PC-3 (cell line): ENCODE measurements at regions not wholly inside any gene's neighbourhood (a gene's known extent, or its start where the extent isn't known, plus 50 kb on each side); places are given as distances from the start of the nearest gene placed in this dataset.
A peak's percentile ranks its signal among the peaks of the same experiment; 100 is the strongest.

Experiments
- ATAC-seq: fragments of 200-7000 bp; cut with Tn5 transposase; 2 replicates; pipeline ENCODE4 v1.9.1; 2020; ENCODE audit warnings: mild to moderate bottlenecking, moderate library complexity
- BruUV-seq: library from RNA; stranded (reverse); fragments of 400-500 nt; replicated peaks from 2 replicates; lab custom pipeline; 2021; lab: Mats Ljungman, UMichigan
- CTCF ChIA-PET: fragments of 300-600 bp; sonication (Branson Sonifier 250); formaldehyde crosslinking; loops from one replicate; lab custom pipeline; 2022; ENCODE audit warnings: antibody characterized with exemption; lab: Charles Lee
- POLR2A ChIA-PET: fragments of 300-600 bp; sonication (Branson Sonifier 250); formaldehyde crosslinking; loops from one replicate; lab custom pipeline; 2022; ENCODE audit warnings: antibody characterized with exemption; ENCODE audit not compliant: unreplicated experiment; lab: Charles Lee
- DNase-seq: peaks from one replicate; pipeline ENCODE4 v3.0.0-alpha.2; 2015
- H2AFZ ChIP-seq: fragments of 300-600 bp; sonication (generic); 2 replicates; pipeline ENCODE4 v1.6.0; 2016; ENCODE audit warnings: antibody characterized with exemption, low read length
- H3F3A ChIP-seq: fragments of 300-600 bp; sonication (generic); one replicate; pipeline ENCODE4 v1.6.0; 2017; ENCODE audit warnings: antibody characterized with exemption, low read length, control low read depth, mild to moderate bottlenecking; ENCODE audit not compliant: unreplicated experiment
- H3K27ac ChIP-seq: fragments of 300-600 bp; sonication (generic); 2 replicates; pipeline ENCODE4 v1.5.1; 2016; ENCODE audit warnings: mild to moderate bottlenecking, low read length
- H3K27me3 ChIP-seq: fragments of 300-600 bp; sonication (generic); 2 replicates; pipeline ENCODE4 v1.6.1; 2016; ENCODE audit warnings: low read length, mixed read lengths
- H3K36me3 ChIP-seq: fragments of 300-600 bp; sonication (generic); 2 replicates; pipeline ENCODE4 v1.6.1; 2016; ENCODE audit warnings: low read depth, mixed run types, low read length, mixed read lengths
- H3K4me1 ChIP-seq: fragments of 300-600 bp; sonication (generic); 2 replicates; pipeline ENCODE4 v1.5.1; 2016; ENCODE audit warnings: low read length; ENCODE audit not compliant: insufficient read depth
- H3K4me2 ChIP-seq: fragments of 300-600 bp; sonication (generic); 2 replicates; pipeline ENCODE4 v1.6.0; 2016; ENCODE audit warnings: low read length
- H3K4me3 ChIP-seq: fragments of 300-600 bp; sonication (generic); 2 replicates; pipeline ENCODE4 v1.5.1; 2016; ENCODE audit warnings: mild to moderate bottlenecking, low read length, mixed read lengths
- H3K79me2 ChIP-seq: fragments of 300-600 bp; sonication (generic); 2 replicates; pipeline ENCODE4 v1.6.1; 2017; ENCODE audit warnings: low read length, mixed read lengths
- H3K9ac ChIP-seq: fragments of 300-600 bp; sonication (generic); 2 replicates; pipeline ENCODE4 v1.6.0; 2016; ENCODE audit warnings: mild to moderate bottlenecking, low read length
- H3K9me2 ChIP-seq: fragments of 300-600 bp; sonication (generic); replicated peaks from 2 replicates; pipeline ENCODE4 v1.6.1; 2016; ENCODE audit warnings: mixed run types, low read length, mixed read lengths
- H3K9me3 ChIP-seq: fragments of 300-600 bp; sonication (generic); 2 replicates; pipeline ENCODE4 v1.6.1; 2016; ENCODE audit warnings: low read length, mixed read lengths
- H4K20me1 ChIP-seq: fragments of 300-600 bp; sonication (generic); 2 replicates; pipeline ENCODE4 v1.6.1; 2016; ENCODE audit warnings: low read length, mixed read lengths
- CTCF ChIP-seq: fragments of 300-600 bp; sonication (generic); conservative IDR thresholded peaks from 2 replicates; pipeline ENCODE4 v1.5.1; 2017; ENCODE audit warnings: antibody characterized with exemption, low read depth, mild to moderate bottlenecking, low read length
- EZH2 ChIP-seq: fragments of 300-600 bp; sonication (generic); IDR thresholded peaks from one replicate; pipeline ENCODE4 v1.6.1; 2017; ENCODE audit warnings: antibody characterized with exemption, mild to moderate bottlenecking, low read length; ENCODE audit not compliant: unreplicated experiment
- EZH2phosphoT487 ChIP-seq: fragments of 300-600 bp; sonication (generic); IDR thresholded peaks from 2 replicates; pipeline ENCODE4 v1.6.1; 2018; ENCODE audit warnings: mild to moderate bottlenecking, antibody characterized with exemption, low read length, borderline replicate concordance
- intact Hi-C: fragments of 100-400 bp; cut with micrococcal nuclease; formaldehyde crosslinking; loops from 2 replicates; pipeline ENCODE4 v1.9.0; 2023

- no peak for TF ChIP-seq EZH2phosphoT487
- no peak for TF ChIP-seq EZH2
- no peak for TF ChIP-seq CTCF
- no peak overlapping the region for H3K9ac ChIP-seq
- H3K9me3 ChIP-seq = no peaks in the 10 kb centered on the region
- no peak overlapping the region for H3K4me2 ChIP-seq
- no peak for ATAC-seq
- no peaks in the 10 kb centered on the region for H3K27me3 ChIP-seq
- no peaks in the 10 kb centered on the region for H3K36me3 ChIP-seq
- intact Hi-C loops = no loop called here
- H3K4me1 ChIP-seq = peaks cover 19% of the 10 kb centered on the region
- H3K9me2 ChIP-seq = no peaks in the 10 kb centered on the region
- H3K4me3 ChIP-seq = no peak overlapping the region
- peak; percentile 78 for DNase-seq
- no peaks in the 10 kb centered on the region for H4K20me1 ChIP-seq
- H3K27ac ChIP-seq = no peak overlapping the region
- ChIA-PET CTCF (no interaction called here), POLR2A (no interaction called here)
- no peak overlapping the region for H2AFZ ChIP-seq
- no TSS peak for BruUV-seq
- H3K79me2 ChIP-seq = no peaks in the 10 kb centered on the region
- no peaks in the 10 kb centered on the region for H3F3A ChIP-seq
These were observed 127.8 kb upstream of the FOXA2 start for GRCh38 chr20:22711971-22712755.

- H3K4me2 ChIP-seq = peak overlapping the region; percentile 64
- no peaks in the 10 kb centered on the region for H3K36me3 ChIP-seq
- no peaks in the 10 kb centered on the region for H3K9me2 ChIP-seq
- peaks cover 4% of the 10 kb centered on the region; the same call in 1 of the 2 replicates for H3K27me3 ChIP-seq
- H2AFZ ChIP-seq = peak overlapping the region; percentile 40
- ATAC-seq (no peak), DNase-seq (peak; percentile 58)
- CTCF ChIA-PET = no interaction called here
- H3K4me1 ChIP-seq = peaks cover 26% of the 10 kb centered on the region
- no peaks in the 10 kb centered on the region for H3F3A ChIP-seq
- no peaks in the 10 kb centered on the region for H4K20me1 ChIP-seq
- intact Hi-C loops = no loop called here
- H3K79me2 ChIP-seq = no peaks in the 10 kb centered on the region
- 0 out of 2 replicates have a peak overlapping the region, but pooled peaks have one; percentile 3 for H3K27ac ChIP-seq
- no TSS peak for BruUV-seq
- POLR2A ChIA-PET = no interaction called here
- TF ChIP-seq EZH2 = no peak
- TF ChIP-seq CTCF = no peak
- no peak for TF ChIP-seq EZH2phosphoT487
- H3K9me3 ChIP-seq = no peaks in the 10 kb centered on the region
- no peak overlapping the region for H3K9ac ChIP-seq
- peak overlapping the region; percentile 25 for H3K4me3 ChIP-seq
These were observed 132.5 kb upstream of the FOXA2 start for GRCh38 chr20:22716821-22717351.

- POLR2A ChIA-PET = no interaction called here
These were observed 133.1 kb upstream of the FOXA2 start for GRCh38 chr20:22717466-22717865.

More at GRCh38 chr20:22717466-22717865, 133.1 kb upstream of the FOXA2 start:
- ATAC-seq = no peak
- Histone ChIP-seq H3K4me2 (peak overlapping the region; percentile 64), H4K20me1 (no peaks in the 10 kb centered on the region), H3K36me3 (no peaks in the 10 kb centered on the region), H3K79me2 (no peaks in the 10 kb centered on the region), H3K27ac (no peak overlapping the region), H3F3A (no peaks in the 10 kb centered on the region), H3K4me1 (peaks cover 20% of the 10 kb centered on the region), H3K4me3 (peak overlapping the region; percentile 25; the same call in 1 of the 2 replicates), H3K9me3 (no peaks in the 10 kb centered on the region), H3K27me3 (peaks cover 5% of the 10 kb centered on the region; the same call in 1 of the 2 replicates), H2AFZ (no peak overlapping the region; the same call in 1 of the 2 replicates), H3K9me2 (no peaks in the 10 kb centered on the region), H3K9ac (no peak overlapping the region)
- intact Hi-C loops = no loop called here
- TF ChIP-seq EZH2 = no peak
- no peak for TF ChIP-seq CTCF
- no peak for TF ChIP-seq EZH2phosphoT487
- DNase-seq = peak; percentile 18
- CTCF ChIA-PET = no interaction called here
- no TSS peak for BruUV-seq
